Liver (tissue), 3 donors: ENCODE measurements at regions not wholly inside any gene's neighbourhood (a gene's known extent, or its start where the extent isn't known, plus 50 kb on each side); places are given as distances from the start of the nearest gene placed in this dataset.

ENCODE experiments used
- ATF3 ChIP-seq: IDR thresholded peaks from 2 replicates; pipeline ENCODE4 v1.6.1; 2016; ENCODE audit warnings: antibody characterized with exemption
- EGR1 ChIP-seq, 2 donors: IDR thresholded peaks; 2 replicates each; pipeline ENCODE4 v1.6.1; 2016 to 2018; ENCODE audit warnings: antibody characterized with exemption in 2 of 2, low read depth in 2 of 2
- HNF4A ChIP-seq, 2 donors: conservative IDR thresholded peaks; 2 replicates each; pipeline ENCODE4 v1.6.1; 2016; ENCODE audit warnings: antibody characterized with exemption in 2 of 2, mild to moderate bottlenecking in 2 of 2
- HNF4G ChIP-seq: IDR thresholded peaks from 2 replicates; pipeline ENCODE4 v1.6.1; 2016; ENCODE audit warnings: antibody characterized with exemption
- JUND ChIP-seq, 2 donors: IDR thresholded peaks; 2 replicates each; pipeline ENCODE4 v1.6.1; 2016; ENCODE audit warnings: antibody characterized with exemption in 2 of 2
- NR2F2 ChIP-seq: IDR thresholded peaks from 2 replicates; pipeline ENCODE4 v1.6.1; 2016; ENCODE audit warnings: antibody characterized with exemption
- RAD21 ChIP-seq, 2 donors: IDR thresholded peaks; 2 replicates each; pipeline ENCODE4 v1.6.1; 2016; ENCODE audit warnings: antibody characterized with exemption in 2 of 2, mild to moderate bottlenecking in 2 of 2
- REST ChIP-seq: IDR thresholded peaks from 2 replicates; pipeline ENCODE4 v1.6.1; 2016; ENCODE audit warnings: antibody characterized with exemption, mild to moderate bottlenecking
- RXRA ChIP-seq, 2 donors: IDR thresholded peaks; 2 replicates each; pipeline ENCODE4 v1.6.1; 2017 to 2018; ENCODE audit warnings: antibody characterized with exemption in 2 of 2, mild to moderate bottlenecking in 1 of 2
- SP1 ChIP-seq: IDR thresholded peaks from 2 replicates; pipeline ENCODE4 v1.6.1; 2018; ENCODE audit warnings: antibody characterized with exemption, mild to moderate bottlenecking
- TAF1 ChIP-seq: conservative IDR thresholded peaks from 2 replicates; pipeline ENCODE4 v1.6.1; 2016; ENCODE audit warnings: antibody characterized with exemption, mild to moderate bottlenecking
- TF ChIP-seq, protein P1 (sequence below): fragments of 150-350 bp; IDR thresholded peaks from 2 replicates; pipeline ENCODE4 v1.5.1; 2017; ENCODE audit warnings: improper control_type of control experiment, low read depth, low read length; ENCODE audit not compliant: missing input control
- donor health status: healthy.
- donor health status: healthy.

DNA sequence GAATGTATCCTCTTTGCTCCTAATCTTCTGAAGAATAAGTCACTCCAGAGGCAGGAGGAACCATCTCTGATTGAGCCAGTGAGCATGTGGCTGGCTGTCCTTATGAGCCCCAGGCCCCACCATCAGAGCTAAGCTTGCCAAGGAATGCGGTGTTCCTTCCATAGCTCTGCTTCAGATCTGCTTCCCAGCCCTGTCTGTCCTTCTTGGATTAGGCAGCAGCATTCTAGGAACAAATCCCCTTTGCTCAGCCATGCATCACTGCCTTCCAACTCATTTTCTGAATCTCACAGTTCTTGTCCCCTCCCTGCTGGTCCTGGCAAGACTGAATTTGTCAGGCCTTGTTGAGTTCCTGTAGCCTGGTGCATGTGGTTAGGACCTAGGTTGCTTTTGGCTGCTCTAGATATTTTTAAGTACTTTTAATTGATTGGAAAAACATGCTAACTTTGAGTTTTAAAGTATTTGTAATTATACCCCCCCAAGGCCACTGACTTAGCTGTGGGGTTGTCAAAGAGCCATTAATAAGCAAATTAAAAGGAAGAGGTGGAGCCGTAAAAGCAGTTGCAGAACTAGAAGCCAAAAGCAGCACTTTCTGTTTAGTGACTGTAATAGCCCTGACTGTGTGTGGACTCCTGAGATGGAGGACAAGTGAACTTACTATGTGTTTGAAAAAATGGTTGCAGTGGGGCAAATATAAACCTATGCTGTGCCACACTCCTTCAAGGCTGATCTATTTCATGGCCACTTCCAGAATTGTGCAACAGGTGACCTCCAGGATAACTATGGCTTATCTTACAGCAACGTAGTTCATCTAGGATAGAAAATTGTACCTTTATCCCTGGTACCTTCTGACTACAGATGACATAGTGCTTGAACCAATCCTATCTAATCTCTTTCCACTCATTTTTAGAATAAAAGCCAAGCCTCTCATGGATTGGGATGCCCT, 61.3 kb upstream of the BACH1 start:
- TF ChIP-seq, protein P1, sequence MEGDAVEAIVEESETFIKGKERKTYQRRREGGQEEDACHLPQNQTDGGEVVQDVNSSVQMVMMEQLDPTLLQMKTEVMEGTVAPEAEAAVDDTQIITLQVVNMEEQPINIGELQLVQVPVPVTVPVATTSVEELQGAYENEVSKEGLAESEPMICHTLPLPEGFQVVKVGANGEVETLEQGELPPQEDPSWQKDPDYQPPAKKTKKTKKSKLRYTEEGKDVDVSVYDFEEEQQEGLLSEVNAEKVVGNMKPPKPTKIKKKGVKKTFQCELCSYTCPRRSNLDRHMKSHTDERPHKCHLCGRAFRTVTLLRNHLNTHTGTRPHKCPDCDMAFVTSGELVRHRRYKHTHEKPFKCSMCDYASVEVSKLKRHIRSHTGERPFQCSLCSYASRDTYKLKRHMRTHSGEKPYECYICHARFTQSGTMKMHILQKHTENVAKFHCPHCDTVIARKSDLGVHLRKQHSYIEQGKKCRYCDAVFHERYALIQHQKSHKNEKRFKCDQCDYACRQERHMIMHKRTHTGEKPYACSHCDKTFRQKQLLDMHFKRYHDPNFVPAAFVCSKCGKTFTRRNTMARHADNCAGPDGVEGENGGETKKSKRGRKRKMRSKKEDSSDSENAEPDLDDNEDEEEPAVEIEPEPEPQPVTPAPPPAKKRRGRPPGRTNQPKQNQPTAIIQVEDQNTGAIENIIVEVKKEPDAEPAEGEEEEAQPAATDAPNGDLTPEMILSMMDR = no peak
- TF ChIP-seq TAF1 (no peak), RAD21 (IDR thresholded peaks at IDR 0.05) (no peak), HNF4A (conservative IDR thresholded peaks at IDR 0.05) (no peak), JUND (IDR thresholded peaks at IDR 0.05) (no peak), EGR1 (IDR thresholded peaks at IDR 0.05; ENCODE audit: low read depth in 2 of 2) (no peak), RXRA (IDR thresholded peaks at IDR 0.05) (no peak), ATF3 (no peak), HNF4G (no peak), NR2F2 (no peak), SP1 (no peak), REST (no peak)
